ENCODE measurements at regions not wholly inside any gene's neighbourhood (a gene's known extent, or its start where the extent isn't known, plus 50 kb on each side); places are given as distances from the start of the nearest gene placed in this dataset.

DNA sequence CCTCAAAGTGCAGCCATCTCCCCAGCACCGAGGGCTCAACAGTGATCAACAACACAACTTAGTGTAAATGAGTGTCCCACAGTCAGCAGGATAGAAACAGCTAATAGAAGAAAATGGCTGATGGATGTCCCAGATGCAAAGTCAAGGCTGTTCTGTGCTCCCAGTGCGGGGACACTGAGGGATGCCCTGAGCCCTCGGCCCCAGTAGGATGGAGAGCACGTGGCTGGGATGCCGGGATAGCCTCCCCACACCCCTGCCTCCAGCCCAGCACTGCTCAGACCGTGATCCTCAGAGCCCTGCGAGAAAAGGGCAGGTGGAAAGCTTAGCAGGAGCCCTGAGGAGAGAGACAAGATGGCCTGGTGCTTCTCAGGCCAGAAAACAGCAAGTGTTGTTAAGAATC lies 243.9 kb upstream of the TCERG1L start:
- no peak for TF ChIP-seq POLR2AphosphoS5 (IDR thresholded peaks at IDR 0.05)
- TF ChIP-seq, protein P1, sequence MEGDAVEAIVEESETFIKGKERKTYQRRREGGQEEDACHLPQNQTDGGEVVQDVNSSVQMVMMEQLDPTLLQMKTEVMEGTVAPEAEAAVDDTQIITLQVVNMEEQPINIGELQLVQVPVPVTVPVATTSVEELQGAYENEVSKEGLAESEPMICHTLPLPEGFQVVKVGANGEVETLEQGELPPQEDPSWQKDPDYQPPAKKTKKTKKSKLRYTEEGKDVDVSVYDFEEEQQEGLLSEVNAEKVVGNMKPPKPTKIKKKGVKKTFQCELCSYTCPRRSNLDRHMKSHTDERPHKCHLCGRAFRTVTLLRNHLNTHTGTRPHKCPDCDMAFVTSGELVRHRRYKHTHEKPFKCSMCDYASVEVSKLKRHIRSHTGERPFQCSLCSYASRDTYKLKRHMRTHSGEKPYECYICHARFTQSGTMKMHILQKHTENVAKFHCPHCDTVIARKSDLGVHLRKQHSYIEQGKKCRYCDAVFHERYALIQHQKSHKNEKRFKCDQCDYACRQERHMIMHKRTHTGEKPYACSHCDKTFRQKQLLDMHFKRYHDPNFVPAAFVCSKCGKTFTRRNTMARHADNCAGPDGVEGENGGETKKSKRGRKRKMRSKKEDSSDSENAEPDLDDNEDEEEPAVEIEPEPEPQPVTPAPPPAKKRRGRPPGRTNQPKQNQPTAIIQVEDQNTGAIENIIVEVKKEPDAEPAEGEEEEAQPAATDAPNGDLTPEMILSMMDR (IDR thresholded peaks at IDR 0.05), result no peak
